Left ventricle myocardium inferior (tissue), 1 donor: ENCODE measurements at regions not wholly inside any gene's neighbourhood (a gene's known extent, or its start where the extent isn't known, plus 50 kb on each side); places are given as distances from the start of the nearest gene placed in this dataset.
"Not testable (repeated sequence)": the region's sequence is repeated elsewhere in the genome, so short reads cannot be mapped to it uniquely, and the experiment has no call there.

Experiments
- DNase-seq: peaks from one replicate; pipeline ENCODE4 v3.0.0-alpha.2; 2020
- H3K27ac ChIP-seq: fragments of 200-600 bp; replicated peaks from 2 replicates; pipeline ENCODE4 v1.8.0; 2021
- H3K27me3 ChIP-seq: fragments of 200-600 bp; 2 replicates; pipeline ENCODE4 v1.8.0; 2021; ENCODE audit warnings: low read depth
- H3K36me3 ChIP-seq: fragments of 200-600 bp; 2 replicates; pipeline ENCODE4 v1.8.0; 2021
- H3K4me1 ChIP-seq: fragments of 200-600 bp; 2 replicates; pipeline ENCODE4 v1.8.0; 2021
- H3K4me3 ChIP-seq: fragments of 200-600 bp; 2 replicates; pipeline ENCODE4 v1.8.0; 2021; ENCODE audit warnings: mild to moderate bottlenecking, moderate library complexity
- H3K9me3 ChIP-seq: fragments of 200-600 bp; replicated peaks from 2 replicates; pipeline ENCODE4 v1.8.0; 2021
- intact Hi-C: fragments of 100-400 bp; cut with micrococcal nuclease; formaldehyde crosslinking; loops from one replicate; pipeline ENCODE4 v1.11.0; 2022
- TF ChIP-seq, protein P1 (sequence below): fragments of 200-600 bp; IDR thresholded peaks from 2 replicates; pipeline ENCODE4 v1.8.0; 2021; ENCODE audit warnings: antibody characterized with exemption, mild to moderate bottlenecking, borderline replicate concordance
- donor health status: DM: no; HTN: yes; CAD: no; lungs with severe emphysema.

DNA sequence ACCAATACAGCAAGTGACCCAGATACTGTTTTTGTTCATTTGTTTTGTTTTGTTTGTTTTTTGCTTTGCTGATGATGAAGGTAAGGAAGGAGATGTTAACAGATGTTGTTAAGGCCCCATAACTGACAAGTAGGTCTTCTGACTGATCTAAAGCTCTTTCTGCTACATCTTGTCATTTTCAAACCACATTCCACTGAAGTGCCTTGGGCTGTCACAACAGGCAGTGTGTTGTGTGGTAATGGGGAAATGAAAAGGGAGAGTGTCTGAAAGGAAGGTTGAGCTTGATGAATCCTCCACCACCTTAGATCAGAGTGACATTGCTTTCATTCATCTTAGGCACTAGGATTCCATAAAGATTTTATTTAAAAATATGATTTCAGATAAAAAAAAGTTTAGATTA, 479.4 kb upstream of the SYNCRIP start:
- intact Hi-C loops, result no loop called here
- TF ChIP-seq, protein P1, sequence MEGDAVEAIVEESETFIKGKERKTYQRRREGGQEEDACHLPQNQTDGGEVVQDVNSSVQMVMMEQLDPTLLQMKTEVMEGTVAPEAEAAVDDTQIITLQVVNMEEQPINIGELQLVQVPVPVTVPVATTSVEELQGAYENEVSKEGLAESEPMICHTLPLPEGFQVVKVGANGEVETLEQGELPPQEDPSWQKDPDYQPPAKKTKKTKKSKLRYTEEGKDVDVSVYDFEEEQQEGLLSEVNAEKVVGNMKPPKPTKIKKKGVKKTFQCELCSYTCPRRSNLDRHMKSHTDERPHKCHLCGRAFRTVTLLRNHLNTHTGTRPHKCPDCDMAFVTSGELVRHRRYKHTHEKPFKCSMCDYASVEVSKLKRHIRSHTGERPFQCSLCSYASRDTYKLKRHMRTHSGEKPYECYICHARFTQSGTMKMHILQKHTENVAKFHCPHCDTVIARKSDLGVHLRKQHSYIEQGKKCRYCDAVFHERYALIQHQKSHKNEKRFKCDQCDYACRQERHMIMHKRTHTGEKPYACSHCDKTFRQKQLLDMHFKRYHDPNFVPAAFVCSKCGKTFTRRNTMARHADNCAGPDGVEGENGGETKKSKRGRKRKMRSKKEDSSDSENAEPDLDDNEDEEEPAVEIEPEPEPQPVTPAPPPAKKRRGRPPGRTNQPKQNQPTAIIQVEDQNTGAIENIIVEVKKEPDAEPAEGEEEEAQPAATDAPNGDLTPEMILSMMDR, result no peak
- Histone ChIP-seq H3K27me3 (no peaks in the 10 kb centered on the region), H3K36me3 (no peaks in the 10 kb centered on the region), H3K4me3 (no peak overlapping the region), H3K9me3 (no peaks in the 10 kb centered on the region), H3K27ac (no peak overlapping the region), H3K4me1 (no peaks in the 10 kb centered on the region)
- no peak for DNase-seq

DNA sequence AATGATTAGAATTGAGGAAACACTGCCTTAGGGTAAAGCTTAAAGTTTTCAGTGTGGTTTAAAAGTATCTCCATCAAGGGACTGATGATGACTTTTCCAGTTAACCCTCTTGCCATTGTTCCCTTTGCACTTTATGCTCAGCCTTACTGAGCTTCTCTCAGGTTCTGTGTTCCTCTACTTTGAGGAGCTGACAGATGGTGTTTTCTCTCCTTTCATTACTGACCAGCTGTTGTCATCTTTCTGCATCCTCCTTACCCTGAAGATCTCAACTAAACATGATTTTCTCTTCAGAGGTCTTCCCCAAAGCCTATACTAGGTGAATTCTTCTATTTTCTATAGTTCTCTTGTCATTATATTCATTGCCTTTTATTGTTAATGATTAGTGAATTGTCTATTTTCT, 475.6 kb upstream of the SYNCRIP start:
- Histone ChIP-seq H3K9me3 (peaks cover 10% of the 10 kb centered on the region), H3K36me3 (no peaks in the 10 kb centered on the region), H3K4me1 (no peaks in the 10 kb centered on the region), H3K27ac (no peak overlapping the region), H3K4me3 (no peak overlapping the region), H3K27me3 (no peaks in the 10 kb centered on the region)
- TF ChIP-seq, protein P1, result no peak
- intact Hi-C loops, result no loop called here
- DNase-seq, result no peak

DNA sequence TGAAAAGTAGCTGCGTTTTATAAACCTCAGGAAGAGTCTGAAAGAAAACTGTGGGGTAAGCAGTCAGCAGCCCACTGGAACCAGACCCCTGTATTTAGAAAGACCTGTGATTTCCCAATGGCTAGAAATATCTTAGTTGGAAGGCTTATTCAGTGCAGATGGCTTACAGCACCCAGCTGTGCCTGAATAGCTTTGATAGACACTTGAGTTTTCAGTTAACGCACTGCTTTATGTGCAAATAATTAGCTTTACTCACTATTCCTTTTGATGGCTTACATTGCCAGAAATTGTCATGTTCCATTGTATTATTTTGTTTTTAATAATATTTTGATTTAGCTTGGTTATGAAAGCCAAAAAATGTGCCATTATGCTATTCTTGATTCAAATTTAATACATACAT, 465.3 kb upstream of the SYNCRIP start:
- Histone ChIP-seq H3K4me1 (no peaks in the 10 kb centered on the region), H3K27ac (no peak overlapping the region), H3K27me3 (no peaks in the 10 kb centered on the region), H3K9me3 (peaks cover 31% of the 10 kb centered on the region), H3K36me3 (no peaks in the 10 kb centered on the region), H3K4me3 (no peak overlapping the region)
- no peak for DNase-seq
- TF ChIP-seq, protein P1, result no peak
- intact Hi-C loops, result no loop called here

DNA sequence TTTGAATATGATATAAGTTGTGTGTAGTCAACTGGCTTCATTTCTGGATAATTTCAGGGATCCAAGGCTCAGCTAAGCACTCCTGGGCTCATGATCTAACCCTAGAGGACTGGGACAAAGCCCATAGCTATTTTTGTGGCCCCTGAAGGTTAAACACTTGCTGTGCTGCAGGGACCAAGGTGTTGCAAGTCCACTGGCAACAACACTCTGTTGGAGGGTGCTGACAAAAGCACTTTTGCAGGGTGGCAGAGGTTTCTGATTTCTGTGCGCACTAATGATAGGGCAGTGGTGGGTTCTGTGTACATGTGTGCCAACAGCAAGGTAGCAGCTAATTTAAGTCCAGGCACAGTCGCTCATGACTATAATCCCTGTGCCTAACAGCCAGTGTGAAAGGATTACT, 445.3 kb upstream of the SYNCRIP start:
- Histone ChIP-seq H3K4me1 (no peaks in the 10 kb centered on the region), H3K27me3 (no peaks in the 10 kb centered on the region), H3K4me3 (no peak overlapping the region), H3K9me3 (peaks cover 38% of the 10 kb centered on the region), H3K27ac (no peak overlapping the region), H3K36me3 (no peaks in the 10 kb centered on the region)
- TF ChIP-seq, protein P1, result no peak
- intact Hi-C loops, result no loop called here
- DNase-seq, result no peak

DNA sequence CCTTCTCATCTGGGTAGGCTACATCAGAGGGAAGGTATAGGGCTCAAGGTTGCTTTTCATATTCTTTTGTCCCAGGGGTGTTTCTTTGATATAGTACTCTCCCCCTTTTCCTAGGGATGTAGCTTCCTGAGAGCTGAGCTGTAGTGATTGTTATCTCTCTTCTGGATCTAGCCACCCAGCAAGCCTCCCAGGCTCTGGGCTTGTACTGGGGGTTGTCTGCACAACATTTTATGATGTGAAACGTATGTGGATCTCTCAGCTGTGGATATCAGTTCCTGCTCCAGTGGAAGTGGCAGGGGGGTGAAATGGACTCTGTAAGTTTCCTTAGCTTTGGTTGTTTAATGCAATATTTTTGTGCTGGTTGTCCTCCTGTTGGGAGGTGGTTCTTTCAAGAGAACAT, 437.3 kb upstream of the SYNCRIP start:
- Histone ChIP-seq H3K9me3 (peaks cover 36% of the 10 kb centered on the region), H3K27me3 (no peaks in the 10 kb centered on the region), H3K4me3 (no peak overlapping the region), H3K36me3 (no peaks in the 10 kb centered on the region), H3K27ac (no peak overlapping the region), H3K4me1 (no peaks in the 10 kb centered on the region)
- TF ChIP-seq, protein P1, result no peak
- intact Hi-C loops, result no loop called here
- no peak for DNase-seq

DNA sequence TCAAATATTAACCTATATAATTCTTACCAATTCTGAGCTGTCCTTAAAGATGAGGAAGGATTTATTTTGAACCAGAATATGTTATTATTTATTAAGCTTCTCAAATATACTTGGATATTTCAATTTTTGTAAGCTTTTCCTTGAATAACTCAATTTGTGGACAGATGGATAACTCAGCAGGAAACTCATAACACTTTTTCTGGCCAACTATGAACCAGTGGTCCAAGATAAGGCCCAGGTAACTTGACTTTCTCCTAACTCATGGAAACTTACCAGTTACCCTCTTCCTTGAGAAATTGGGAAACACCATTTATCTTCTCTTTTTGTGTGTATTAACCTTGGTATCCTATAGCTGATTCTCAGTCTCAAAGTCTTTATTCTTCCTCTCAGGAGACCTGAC, 427.5 kb upstream of the SYNCRIP start:
- Histone ChIP-seq H3K27me3 (no peaks in the 10 kb centered on the region), H3K9me3 (peaks cover 34% of the 10 kb centered on the region), H3K27ac (no peak overlapping the region), H3K4me1 (no peaks in the 10 kb centered on the region), H3K36me3 (no peaks in the 10 kb centered on the region), H3K4me3 (no peak overlapping the region)
- intact Hi-C loops, result no loop called here
- TF ChIP-seq, protein P1, result no peak
- no peak for DNase-seq

DNA sequence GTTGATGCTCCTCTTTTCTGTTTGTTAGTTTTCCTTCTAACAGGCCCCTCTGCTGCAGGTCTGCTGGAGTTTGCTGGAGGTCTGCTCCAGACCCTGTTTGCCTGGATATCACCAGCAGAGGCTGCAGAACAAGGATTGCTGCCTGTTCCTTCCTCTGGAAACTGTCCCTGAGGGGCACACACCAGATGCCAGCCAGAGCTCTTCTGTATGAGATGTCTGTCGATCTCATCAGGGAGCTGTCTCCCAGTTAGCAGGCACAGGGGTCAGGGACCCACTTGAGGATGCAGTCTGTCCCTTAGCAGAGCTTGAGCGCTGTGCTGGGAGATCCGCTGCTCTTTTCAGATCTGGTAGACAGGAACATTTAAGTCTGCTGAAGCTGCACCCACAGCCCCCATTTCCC, 422.3 kb upstream of the SYNCRIP start:
- H3K4me3 ChIP-seq, H3K36me3 ChIP-seq, H3K27me3 ChIP-seq, H3K4me1 ChIP-seq, intact Hi-C loops, H3K27ac ChIP-seq, DNase-seq: not testable (repeated sequence)
- peaks cover 48% of the 10 kb centered on the region for H3K9me3 ChIP-seq

DNA sequence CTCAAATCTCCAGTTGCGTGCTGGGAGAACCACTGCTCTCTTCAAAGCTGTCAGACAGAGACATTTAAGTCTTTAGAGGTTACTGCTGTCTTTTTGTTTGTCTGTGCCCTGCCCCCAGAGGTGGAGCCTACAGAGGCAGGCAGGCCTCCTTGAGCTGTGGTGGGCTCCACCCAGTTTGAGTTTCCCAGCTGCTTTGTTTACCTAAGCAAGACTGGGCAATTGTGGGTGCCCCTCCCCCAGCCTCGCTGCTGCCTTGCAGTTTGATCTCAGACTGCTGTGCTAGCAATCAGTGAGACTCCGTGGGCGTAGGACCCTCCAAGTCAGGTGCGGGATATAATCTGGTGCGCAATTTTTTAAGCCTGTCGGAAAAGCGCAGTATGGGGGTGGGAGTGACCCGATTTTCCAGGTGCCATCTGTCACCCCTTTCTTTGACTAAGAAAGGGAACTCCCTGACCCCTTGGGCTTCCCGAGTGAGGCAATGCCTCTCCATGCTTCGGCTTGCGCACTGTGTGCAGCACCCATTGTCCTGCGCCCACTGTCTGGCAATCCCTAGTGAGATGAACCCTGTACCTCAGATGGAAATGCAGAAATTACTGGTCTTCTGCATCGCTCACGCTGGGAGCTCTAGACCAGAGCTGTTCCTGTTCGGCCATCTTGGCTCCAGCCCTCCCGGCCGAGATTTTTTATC, 414.8 kb upstream of the SYNCRIP start:
- H3K36me3 ChIP-seq, intact Hi-C loops, DNase-seq, H3K4me3 ChIP-seq, H3K27me3 ChIP-seq, H3K4me1 ChIP-seq, H3K27ac ChIP-seq: not testable (repeated sequence)
- peaks cover 16% of the 10 kb centered on the region for H3K9me3 ChIP-seq
